GDM1 (cell line): ENCODE measurements at regions not wholly inside any gene's neighbourhood (a gene's known extent, or its start where the extent isn't known, plus 50 kb on each side); places are given as distances from the start of the nearest gene placed in this dataset.
"Not testable (repeated sequence)": the region's sequence is repeated elsewhere in the genome, so short reads cannot be mapped to it uniquely, and the experiment has no call there.

Source experiments
- DNase-seq: peaks from one replicate; lab custom pipeline; 2025; lab: John Stamatoyannopoulos, UW

DNA sequence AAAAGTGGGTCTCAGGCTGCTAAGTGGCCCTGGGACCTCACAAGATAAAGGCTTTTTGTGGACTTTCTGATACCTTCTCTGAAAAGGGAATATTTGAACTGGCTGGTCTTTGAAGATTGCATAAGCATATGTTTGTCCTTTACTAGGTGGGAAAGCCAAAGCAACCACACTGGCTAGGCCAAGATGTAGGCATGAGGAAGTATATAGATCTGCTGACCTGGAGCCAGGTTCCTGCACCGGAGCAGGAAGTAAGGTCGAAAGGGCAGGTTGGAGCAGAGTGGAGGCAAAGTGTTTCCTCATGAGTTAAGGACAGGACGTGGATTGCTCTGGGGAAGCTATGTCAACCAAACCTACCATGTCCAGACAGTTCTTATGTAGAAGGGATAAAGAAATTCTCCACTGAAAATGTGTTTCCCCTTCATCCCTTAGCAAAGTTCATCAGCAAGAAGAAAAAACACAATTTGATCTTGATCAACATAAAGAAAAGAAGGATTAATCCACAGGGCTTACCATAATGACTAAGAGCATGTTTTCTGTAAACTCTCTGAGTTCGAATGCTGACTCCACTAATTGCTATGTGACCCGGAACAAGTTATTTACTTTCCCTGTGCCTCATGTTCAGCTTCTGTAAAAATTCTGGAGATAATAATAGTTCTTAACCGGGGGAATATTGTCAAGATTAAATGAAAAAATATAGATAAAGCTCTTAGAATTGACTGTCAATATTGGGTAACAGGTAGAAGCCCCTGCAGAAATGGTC lies 156.1 kb upstream of the SRD5A2 start:
- no peak for DNase-seq

DNA sequence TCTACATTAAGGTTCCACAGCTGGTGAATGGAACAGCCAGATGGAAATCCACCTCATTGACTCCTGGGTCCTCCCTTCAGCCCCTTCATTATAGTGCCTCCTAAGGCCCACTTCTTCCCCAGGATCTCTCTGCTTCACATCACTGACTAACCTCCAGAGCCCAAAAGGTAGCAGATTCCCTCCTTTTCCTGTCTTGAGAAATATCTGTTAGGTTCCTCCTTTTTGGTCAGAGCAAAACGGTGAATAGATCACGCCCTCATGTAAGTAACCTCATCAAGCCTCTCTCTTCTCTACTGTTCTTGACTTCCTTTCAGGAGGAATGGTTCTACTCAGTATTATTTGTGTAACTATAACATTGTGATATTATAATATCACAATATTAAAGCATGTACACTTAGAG lies 155.0 kb upstream of the SRD5A2 start:
- no peak for DNase-seq

DNA sequence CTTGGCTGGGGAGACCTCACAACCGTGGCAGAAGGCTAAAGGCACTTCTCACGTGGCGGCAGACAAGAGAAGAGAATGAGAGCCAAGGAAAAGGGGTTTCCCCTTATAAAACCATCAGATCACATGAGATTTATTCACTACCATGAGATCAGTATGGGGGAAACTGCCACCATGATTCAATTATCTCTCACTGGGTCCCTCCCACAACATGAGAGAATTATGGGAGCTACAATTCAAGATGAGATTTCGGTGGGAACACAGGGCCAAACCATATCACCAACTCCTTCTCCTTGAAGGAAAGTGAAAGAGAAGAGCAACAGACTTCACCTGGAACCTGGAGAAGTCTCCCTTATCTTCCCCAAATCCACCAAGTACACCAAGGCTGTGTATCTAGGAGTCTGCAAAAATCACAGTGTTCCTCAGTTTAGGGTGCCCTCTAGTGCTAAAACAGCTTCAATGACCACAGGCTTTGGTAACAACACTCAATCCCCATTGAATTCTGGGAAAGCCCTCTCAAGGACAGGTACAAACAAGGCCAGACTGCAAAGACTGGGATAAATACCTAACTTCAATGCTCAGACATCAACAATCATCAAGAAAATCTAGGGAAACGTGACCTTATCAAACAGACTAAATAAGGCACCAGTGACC lies 148.8 kb upstream of the SRD5A2 start:
- DNase-seq: no peak

DNA sequence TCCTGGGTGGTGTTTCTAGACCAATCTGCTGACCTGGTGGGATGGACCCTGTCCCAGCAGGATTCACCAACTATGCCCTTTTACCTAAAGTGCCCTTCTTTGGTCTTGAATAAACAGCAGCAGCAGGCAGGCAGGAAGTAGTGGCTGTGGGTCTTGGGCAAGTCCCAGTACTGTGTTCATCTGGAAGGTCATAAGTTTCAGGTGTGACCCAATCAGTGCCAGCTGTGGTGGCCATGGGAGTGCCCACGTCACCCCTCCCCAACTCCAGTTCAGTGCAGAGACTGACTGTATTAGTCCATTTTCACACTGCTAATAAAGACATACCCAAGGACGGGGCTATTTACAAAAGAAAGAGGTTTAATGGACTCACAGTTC lies 148.3 kb upstream of the SRD5A2 start:
- no peak for DNase-seq

DNA sequence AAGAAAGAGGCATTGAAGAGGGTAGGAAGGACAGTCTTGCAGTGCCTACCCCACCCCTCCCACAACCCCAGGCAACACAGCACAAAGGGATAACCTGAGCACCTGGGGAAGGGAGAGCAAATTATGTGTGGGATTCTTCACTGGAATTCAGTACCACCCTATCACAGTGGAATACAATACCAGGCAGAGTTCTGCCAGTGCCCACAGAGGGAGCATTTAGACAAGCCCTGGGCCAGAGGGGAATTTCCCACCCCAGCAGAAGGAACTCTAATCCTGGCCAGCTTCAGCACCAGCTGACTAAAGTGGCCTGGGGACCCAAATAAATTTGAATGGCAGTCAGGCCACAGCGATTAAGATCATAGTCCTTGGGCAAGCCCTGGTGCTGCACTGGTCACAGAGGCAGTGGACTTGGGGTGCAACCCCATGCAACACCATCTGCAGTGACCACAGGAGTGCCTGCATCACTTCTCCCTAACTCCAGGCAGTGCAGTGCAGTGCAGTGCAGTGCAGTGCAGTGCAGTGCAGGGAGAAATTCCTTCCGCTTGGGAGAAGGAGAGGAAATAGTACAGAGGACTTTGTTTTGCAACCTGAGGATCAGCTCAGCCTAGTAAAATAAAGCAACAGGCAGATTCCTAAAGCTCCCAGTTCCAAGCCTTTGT lies 147.8 kb upstream of the SRD5A2 start:
- DNase-seq: no peak

DNA sequence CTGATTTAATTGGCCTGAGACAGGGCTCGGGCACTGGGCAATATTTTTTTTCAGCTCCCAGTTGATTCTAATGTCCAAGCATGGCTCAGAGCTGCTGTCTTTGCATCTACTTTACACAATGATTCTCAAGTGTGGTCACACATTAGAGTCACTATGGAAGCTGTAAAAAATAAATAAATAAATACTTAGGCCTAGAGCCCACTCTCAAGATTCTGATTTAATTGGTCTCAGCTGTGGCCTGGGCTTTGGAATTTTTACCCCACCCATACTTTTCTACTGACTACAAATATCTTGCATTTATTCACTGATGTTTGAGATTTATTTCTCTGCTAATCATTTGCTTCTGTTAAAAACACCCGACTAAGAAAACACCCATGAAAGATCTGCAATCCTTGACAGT lies 145.7 kb upstream of the SRD5A2 start:
- DNase-seq: no peak

DNA sequence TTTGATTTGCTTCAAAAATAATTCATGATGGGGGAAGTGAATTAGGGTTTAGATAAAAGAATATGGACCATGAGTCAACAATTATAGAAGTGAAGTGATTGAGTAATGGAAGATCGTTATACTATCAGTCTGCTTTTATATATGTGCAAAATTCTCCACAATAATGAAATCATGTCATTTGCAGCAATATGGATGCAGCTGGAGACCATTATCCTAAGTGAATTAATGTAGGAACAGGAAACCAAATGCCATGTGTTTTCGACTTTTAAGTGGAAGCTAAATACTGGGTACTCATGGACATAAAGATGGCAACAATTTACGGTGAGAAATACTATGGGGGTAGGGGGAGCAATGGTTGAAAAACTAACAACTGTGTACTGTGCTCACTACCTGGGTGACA lies 144.7 kb upstream of the SRD5A2 start:
- no peak for DNase-seq

DNA sequence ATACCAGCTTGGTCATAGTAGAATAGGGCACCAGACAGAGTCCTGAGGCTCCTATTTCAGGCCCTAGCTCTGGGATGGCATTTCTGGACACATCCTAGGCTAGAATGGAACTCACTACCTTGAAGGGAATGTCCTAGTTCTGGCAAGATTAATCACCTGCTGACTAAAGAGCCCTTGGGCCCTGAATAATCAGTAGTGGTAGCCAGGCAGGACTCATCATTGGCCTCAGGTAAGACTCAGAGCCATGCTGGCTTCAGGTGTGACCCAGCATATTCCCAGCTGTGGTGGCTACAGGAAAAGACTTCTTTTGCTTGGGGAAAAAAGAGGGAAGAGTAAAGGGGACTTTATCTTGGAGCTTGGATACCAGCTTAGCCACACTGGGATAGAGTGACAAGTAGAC lies 131.0 kb upstream of the SRD5A2 start:
- no peak for DNase-seq

DNA sequence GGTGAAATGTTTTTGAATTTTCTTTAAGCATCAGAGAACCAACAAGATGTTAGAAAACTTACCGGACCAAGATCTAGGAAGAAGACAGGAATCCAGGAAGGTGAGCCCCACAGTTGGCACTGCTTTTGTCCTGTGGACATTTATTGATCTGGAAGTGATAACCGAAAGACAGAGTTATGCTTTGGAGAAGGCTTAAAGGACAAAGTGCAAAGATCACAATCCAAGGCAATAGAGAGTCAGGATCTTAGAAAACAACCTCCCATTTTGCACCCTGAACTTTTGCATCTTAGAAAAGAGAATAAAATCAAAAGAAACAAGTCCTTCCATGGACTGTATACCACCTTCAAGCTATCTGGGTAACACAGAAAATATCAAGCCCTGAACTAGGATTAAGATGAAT lies 129.4 kb upstream of the SRD5A2 start:
- no peak for DNase-seq

DNA sequence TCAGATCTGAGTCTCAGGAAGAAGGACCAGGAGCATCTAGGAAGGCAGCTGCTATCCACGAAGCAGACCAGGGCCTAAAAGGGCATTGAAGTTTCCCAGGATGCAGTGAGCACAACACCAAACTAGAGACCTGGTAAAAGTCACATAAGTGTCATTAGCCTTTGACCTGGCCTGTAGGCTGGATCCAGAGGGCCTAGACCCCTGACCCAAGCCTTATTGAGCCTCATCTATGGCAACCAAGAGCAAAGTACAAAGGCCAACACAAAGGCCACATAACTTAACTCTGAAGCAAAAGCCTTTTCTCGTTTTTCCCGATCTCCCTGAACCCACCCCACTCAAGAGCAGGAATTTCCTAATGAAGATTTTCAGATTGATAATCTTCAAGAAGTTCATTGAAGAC lies 127.3 kb upstream of the SRD5A2 start:
- DNase-seq: no peak

DNA sequence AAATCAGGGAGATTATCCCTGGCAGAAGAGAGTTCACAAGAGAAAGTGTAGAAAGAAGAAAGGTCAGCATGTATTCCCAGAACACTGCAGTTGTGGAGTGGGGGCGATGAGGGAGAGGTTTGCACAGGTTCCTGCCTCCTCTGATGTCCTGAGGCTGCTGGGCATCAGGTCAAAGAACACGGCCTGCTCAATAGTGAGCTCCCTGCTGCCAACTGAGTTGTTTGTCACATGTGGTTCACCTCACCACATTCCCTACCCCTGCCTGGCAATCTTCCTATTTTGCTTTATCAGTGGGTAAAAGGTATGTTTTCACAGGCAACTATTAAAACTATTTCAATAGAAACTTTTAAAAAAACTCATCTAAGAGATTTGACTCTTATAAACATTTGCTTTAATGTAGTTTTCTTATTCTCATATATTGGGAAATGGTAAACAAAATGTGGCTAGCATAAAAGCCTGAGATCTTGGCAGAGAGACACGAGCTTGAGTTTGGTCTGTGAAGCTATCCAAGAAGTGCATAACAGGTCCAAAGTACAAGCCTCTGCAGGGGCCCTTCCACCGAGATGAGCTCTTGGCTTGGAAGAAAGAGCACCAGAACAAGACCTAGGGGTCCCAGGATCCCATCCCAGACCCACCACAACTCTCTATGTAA lies 123.9 kb upstream of the SRD5A2 start:
- no peak for DNase-seq

DNA sequence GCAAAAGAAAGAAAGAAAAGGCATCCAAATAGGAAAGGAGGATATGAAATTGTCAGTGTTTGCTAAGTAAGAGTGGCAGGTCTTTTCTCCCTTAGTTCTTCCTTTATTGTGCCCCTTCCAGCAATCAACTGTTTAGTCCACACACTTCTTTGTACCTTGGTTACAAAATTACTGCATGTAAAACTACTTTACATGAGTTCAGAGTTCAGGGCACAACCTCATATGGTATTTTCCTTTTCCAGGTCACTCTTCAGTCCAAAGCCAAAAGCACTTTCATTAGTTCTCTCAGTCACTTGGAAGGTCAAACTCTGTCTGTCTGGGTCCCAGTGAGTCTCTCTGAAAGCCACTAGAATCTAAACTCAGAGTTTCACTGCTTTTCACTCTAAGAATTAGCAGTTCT lies 122.5 kb upstream of the SRD5A2 start:
- no peak for DNase-seq

DNA sequence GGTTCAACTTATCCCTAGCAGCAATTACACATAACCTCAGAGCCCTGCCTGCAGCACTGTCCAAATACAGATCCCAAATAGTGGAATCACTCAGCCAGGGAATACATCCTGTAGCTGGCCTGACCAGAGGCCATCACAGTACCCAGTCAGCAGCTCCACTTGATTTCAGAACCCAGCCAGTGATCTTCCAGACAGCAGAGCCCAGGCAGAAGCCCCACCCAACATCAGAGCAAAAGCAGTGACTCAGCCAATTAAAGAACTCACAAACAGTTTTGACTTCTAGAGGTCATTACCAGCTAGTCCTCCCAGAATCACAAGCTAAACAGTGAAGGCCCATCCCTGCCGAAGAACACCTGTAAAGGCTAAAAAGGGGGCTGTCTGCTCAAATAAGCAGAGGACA lies 118.0 kb upstream of the SRD5A2 start:
- no peak for DNase-seq

DNA sequence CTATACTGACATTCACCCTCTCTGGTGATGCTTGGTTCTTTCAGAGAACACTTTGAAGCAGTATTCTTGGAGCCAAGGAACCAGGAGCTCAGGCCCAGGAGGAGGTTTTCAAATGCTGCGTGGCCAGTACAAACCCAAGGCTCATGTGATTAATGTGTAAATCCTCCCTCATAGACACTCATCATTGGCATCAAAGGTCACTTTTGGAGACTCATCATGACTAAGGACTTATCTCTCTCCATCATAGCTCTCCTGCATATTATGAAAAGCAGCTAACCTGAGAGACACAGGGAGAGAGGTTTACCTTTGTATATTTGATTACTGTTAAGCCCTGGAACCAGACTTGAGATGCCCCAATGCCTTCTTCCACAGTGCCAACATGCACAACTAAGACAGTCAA lies 115.3 kb upstream of the SRD5A2 start:
- no peak for DNase-seq

DNA sequence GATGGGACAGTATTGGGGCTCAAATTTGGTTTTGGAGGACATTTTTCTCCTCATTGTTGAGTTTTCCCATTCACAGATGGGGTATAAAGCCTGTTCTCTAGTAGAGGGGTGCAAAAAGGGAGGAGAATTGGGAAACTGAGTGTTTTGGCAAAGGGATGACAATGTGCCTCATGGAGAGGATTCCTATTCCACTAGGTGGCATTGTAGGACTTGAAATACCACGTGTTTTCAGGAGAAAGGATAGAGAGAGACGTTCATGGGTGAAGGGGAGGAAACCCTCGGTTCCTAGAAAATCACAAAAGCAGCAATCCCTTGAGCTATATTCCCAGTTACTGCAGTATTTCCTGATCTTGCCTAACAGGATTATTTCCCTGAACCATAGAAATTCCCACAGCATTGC lies 113.7 kb upstream of the SRD5A2 start:
- no peak for DNase-seq

DNA sequence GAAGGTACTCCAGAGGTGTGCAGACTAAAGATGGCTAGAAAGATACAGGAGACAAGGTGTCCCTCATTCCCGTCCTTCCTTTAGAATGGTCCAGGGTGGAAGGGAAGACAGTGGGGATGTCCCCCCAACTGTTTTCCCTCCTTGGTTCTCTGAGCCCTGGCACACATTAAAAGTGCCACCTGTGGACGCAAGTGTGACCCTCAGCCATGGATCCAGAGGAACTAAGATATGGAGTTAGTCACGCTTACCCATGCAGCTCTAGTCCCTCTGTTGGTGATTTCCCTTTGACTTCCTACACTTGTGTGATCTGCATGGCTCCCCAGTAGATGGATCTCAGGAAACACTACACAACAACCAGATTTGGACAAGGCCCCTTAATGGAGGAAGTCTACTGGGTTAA lies 113.1 kb upstream of the SRD5A2 start:
- DNase-seq: no peak

DNA sequence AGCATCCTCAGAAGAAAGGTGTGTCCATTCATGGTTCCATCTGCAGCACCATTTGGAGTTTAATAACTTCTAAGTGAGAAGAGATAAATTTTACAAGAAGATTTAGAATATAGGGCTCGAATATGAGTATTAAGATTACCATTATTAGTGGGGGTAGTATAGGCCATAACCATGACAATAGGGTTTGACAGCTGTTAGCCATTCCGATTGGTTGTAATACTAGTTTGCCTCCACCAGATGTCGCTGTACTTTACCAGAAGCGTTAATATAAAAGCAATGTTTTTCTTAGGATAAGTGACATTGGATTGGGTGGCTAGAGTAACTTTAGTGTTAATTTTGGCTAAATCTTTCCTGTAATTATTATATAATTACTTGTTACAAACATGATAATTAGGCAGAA lies 107.5 kb upstream of the SRD5A2 start:
- no peak for DNase-seq

DNA sequence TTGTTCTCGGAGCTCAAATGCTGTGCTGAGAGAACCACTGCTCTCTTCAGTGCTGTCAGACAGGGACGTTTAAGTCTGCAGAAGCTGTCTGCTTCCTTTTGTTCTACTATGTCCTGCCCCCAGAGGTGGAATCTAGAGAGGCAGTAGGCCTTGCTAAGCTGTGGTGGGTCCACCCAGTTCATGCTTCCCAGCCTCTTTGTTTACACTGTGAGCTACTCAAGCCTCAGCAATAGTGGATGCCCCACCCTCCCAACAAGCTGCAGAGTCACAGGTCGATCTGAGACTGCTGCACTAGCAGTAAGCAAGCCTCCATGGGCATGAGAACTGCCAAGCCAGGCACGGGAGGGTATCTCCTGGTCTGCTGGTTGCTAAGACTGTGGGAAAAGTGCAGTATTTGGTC lies 102.8 kb upstream of the SRD5A2 start:
- DNase-seq: not testable (repeated sequence)

DNA sequence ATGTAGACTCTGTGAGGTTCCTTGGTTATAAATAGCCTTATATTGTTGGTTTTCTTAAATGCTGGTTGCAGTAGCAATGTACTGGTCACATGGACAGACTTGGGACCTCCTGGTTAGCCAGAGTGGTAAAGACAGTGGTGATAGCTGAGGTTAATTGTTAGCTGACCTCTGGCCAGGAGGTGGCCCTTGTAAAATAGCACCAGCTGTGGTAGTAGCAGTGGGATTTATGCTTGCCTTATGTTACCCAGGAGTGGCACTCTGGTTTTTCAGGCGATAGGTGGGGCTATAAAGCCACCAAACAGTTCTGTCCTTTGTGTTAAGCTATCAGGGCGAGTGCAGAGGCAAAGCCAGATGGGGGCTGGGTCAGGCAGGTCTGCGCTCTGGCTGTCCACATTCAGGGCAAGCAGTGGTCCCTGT lies 94.8 kb upstream of the SRD5A2 start:
- DNase-seq: no peak

DNA sequence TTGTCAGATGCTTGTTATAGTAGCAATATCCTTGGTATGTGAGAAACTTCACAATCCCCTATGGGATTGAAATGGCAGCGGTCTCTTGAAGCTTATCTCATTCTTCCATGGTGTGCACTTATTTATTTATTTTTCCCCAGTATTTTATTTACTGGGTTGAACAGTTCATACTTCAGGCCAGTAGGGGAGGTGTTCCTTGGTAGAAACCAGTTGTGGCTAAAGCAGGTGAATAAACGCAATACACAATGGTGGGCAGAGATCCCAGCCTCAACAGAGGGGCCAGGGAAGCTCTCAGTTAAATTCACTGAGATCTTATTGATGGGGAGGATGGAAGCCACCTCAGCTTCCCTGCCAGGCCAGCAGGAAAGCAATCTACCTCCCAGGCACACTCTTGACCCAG lies 93.7 kb upstream of the SRD5A2 start:
- no peak for DNase-seq

DNA sequence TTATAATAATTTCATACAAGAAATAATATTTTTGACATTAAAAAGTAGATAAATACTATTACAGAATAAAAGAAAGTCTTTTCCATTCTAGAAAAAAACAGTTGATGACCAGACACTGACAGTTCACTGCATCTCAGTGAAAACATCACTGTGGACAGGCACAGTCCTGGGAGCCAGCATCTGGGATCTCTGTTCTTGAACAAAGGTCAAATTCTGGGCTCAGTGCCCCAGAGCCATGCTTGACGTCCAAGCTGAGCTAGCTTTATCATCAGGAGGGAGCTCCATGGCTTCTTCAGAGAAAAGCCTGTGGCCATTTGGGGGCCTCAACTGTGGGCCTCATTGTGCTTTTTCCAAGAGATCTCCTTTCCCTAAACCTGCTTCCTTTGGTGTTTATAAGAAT lies 86.1 kb upstream of the SRD5A2 start:
- DNase-seq: no peak

DNA sequence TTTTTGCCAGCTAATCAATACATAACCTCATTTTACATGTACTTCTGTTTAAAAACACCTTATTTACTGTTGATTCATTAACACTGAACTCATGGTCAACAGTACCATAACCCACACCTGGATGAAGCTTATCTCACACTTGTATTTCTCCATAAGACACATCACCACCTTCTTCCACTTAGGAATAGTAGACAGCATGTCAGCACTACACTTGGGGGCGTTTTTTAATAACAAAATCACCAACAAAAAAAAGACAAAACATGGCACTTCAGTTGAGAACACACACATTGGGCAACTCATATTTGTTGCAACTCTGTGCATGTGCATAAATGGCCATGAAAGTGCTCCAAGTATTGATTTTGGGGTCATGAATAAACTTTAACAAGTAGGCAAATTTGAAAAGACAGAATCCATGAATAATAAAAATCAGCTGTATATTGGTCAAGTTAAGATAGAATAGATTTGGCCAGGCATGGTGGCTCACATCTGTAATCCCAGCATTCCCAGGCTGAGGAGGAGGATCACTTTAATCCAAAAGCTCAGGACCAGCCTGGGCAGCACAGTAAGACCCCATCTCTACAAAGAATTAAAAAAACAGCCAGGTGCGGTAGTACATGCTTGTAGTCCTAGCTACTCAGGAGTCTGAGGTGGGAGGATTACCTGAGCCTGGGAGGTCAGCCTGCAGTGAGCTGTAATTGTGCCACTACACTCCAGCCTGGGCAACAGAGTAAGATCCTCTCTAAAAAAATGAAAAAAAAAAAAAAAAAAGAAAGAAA lies 84.4 kb upstream of the SRD5A2 start:
- no peak for DNase-seq
